Pancreas (tissue), 10 donors: ENCODE measurements at regions not wholly inside any gene's neighbourhood (a gene's known extent, or its start where the extent isn't known, plus 50 kb on each side); places are given as distances from the start of the nearest gene placed in this dataset.
"Not testable (repeated sequence)": the region's sequence is repeated elsewhere in the genome, so short reads cannot be mapped to it uniquely, and the experiment has no call there.

Experiments used
- ATAC-seq, 4 donors: fragments of 200-7000 bp; cut with Tn5 transposase; one replicate each; pipeline versions ENCODE4 v1.8.0 to v1.9.1; 2020; ENCODE audit warnings: mild to moderate bottlenecking in 4 of 4, moderate library complexity in 4 of 4
- DNase-seq, 6 donors: peaks; one replicate each; pipeline ENCODE4 v3.0.0-alpha.2; 2020
- FAIRE-seq: peaks from 2 replicates; lab custom pipeline; 2012; peaks lifted over from hg19 to GRCh38; lab: Jason Lieb, UNC
- H3K27ac ChIP-seq, 4 donors: fragments of 200-600 bp; sonication (generic); 1 replicate in 3 of 4; 2 replicates in 1 of 4; pipeline versions ENCODE4 v1.5.0 to v1.8.0; 2020
- H3K27me3 ChIP-seq, 4 donors: fragments of 200-600 bp; one replicate each; pipeline ENCODE4 v1.8.0; 2021
- H3K36me3 ChIP-seq, 3 donors: fragments of 200-600 bp; sonication (generic) in 1 of 3; one replicate each; pipeline versions ENCODE4 v1.5.0 to v1.8.0; 2020 to 2021
- H3K4me1 ChIP-seq, 3 donors: fragments of 200-600 bp; one replicate each; pipeline ENCODE4 v1.8.0; 2021
- H3K4me3 ChIP-seq, 4 donors: fragments of 200-600 bp; sonication (generic) in 2 of 4; one replicate each; pipeline versions ENCODE4 v1.5.0 to v1.8.0; 2020 to 2021
- H3K9me3 ChIP-seq, 4 donors: fragments of 200-600 bp; one replicate each; pipeline ENCODE4 v1.8.0; 2021
- CTCF ChIP-seq, 4 donors: fragments of 200-600 bp; sonication (generic) in 3 of 4; IDR thresholded peaks; one replicate each; pipeline versions ENCODE4 v1.5.0 to v1.8.0; 2021; ENCODE audit warnings: antibody characterized with exemption in 4 of 4
- WGBS, 2 donors: extraction: QIAGEN DNeasy Blood & Tissue Kit; methylation state at CpG; one replicate each; pipeline ENCODE4 v1.1.7; 2013; 5-methylcytosine and 5-hydroxymethylcytosine counted together
- intact Hi-C, 3 donors: fragments of 100-400 bp; cut with DNase I; formaldehyde crosslinking; loops; one replicate each; pipeline versions ENCODE4 v1.11.1 to v1.14.2; 2022
- donor health status: healthy with polysubstance abuse.
- donor health status: DM: no; HTN: no; CAD: no; lungs with moderate emphysema.
- donor health status: DM: no; HTN: no; CAD: no.
- donor health status: control.
- donor health status: control.
- donor health status: Bipolar disorder and iron deficiency.
- donor health status: DM: yes; HTN: yes; CAD: no.
- donor health status: DM: no; HTN: no; CAD: no.
- donor health status: DM: no; HTN: no; CAD: no.
- donor health status: DM: yes; HTN: yes; CAD: no.

GRCh38 chr4:115491686-115492085 lies 378.3 kb upstream of the NDST4 start:
- intact Hi-C loops: no loop called here
- ATAC-seq (no peak), FAIRE-seq (no peak), DNase-seq (no peak)
- TF ChIP-seq CTCF (IDR thresholded peaks at IDR 0.05): no peak
- Histone ChIP-seq H3K9me3 (no peaks in the 10 kb centered on the region), H3K4me1 (no peaks in the 10 kb centered on the region), H3K4me3 (no peak overlapping the region), H3K27ac (no peak overlapping the region), H3K36me3 (no peaks in the 10 kb centered on the region), H3K27me3 (no peaks in the 10 kb centered on the region)
- 20 to 21% methylated on average over 1 of the region's 1 CpG for WGBS, 2 donors

- DNase-seq (no peak), FAIRE-seq (no peak), ATAC-seq (no peak)
- intact Hi-C loops: no loop called here
- H3K36me3 ChIP-seq: no peaks in the 10 kb centered on the region
- no peak for TF ChIP-seq CTCF (IDR thresholded peaks at IDR 0.05)
- 35 to 41% methylated on average over 2 of the region's 2 CpGs for WGBS, 2 donors
- H3K27me3 ChIP-seq: no peaks in the 10 kb centered on the region
- H3K9me3 ChIP-seq: no peaks in the 10 kb centered on the region
- no peak overlapping the region for H3K27ac ChIP-seq
- no peak overlapping the region for H3K4me3 ChIP-seq
- H3K4me1 ChIP-seq: no peaks in the 10 kb centered on the region
These were observed 375.9 kb upstream of the NDST4 start for GRCh38 chr4:115489279-115489678.

GRCh38 chr4:115485402-115485801 lies 372.0 kb upstream of the NDST4 start:
- H3K4me3 ChIP-seq: no peak overlapping the region
- H3K27me3 ChIP-seq: no peaks in the 10 kb centered on the region
- ATAC-seq: no peak
- no peaks in the 10 kb centered on the region for H3K36me3 ChIP-seq
- no peak for TF ChIP-seq CTCF (IDR thresholded peaks at IDR 0.05)
- intact Hi-C loops: no loop called here
- DNase-seq: no peak
- FAIRE-seq: no peak
- WGBS, 2 donors: 45 to 63% methylated on average over 2 of the region's 2 CpGs
- no peak overlapping the region for H3K27ac ChIP-seq
- no peaks in the 10 kb centered on the region for H3K9me3 ChIP-seq
- no peaks in the 10 kb centered on the region for H3K4me1 ChIP-seq

- TF ChIP-seq CTCF (IDR thresholded peaks at IDR 0.05): no peak
- no peaks in the 10 kb centered on the region for H3K9me3 ChIP-seq
- intact Hi-C loops: no loop called here
- DNase-seq (no peak), ATAC-seq (no peak), FAIRE-seq (no peak)
- no peaks in the 10 kb centered on the region for H3K36me3 ChIP-seq
- H3K27ac ChIP-seq: no peak overlapping the region
- H3K27me3 ChIP-seq: no peaks in the 10 kb centered on the region
- H3K4me1 ChIP-seq: no peaks in the 10 kb centered on the region
- no peak overlapping the region for H3K4me3 ChIP-seq
- WGBS, 2 donors: 67 to 87% methylated on average over 4 of the region's 4 CpGs
These were observed 371.1 kb upstream of the NDST4 start for GRCh38 chr4:115484479-115484878.

- Histone ChIP-seq H3K9me3 (no peaks in the 10 kb centered on the region), H3K27ac (no peak overlapping the region), H3K36me3 (no peaks in the 10 kb centered on the region), H3K4me1 (no peaks in the 10 kb centered on the region), H3K4me3 (no peak overlapping the region), H3K27me3 (no peaks in the 10 kb centered on the region)
- ATAC-seq (no peak), FAIRE-seq (no peak), DNase-seq (no peak)
- 0 to 24% methylated on average over 1 of the region's 1 CpG for WGBS, 2 donors
- intact Hi-C loops: no loop called here
- TF ChIP-seq CTCF (IDR thresholded peaks at IDR 0.05): no peak
These were observed 357.3 kb upstream of the NDST4 start for GRCh38 chr4:115470763-115471162.

GRCh38 chr4:115459301-115459700 lies 345.9 kb upstream of the NDST4 start:
- H3K4me1 ChIP-seq, H3K9me3 ChIP-seq, FAIRE-seq, H3K4me3 ChIP-seq, H3K27me3 ChIP-seq, H3K27ac ChIP-seq, H3K36me3 ChIP-seq, intact Hi-C loops, ATAC-seq, DNase-seq: not testable (repeated sequence)
- WGBS, 2 donors: 55 to 74% methylated on average over 4 of the region's 4 CpGs
